GM23338 (cell line): ENCODE measurements at regions not wholly inside any gene's neighbourhood (a gene's known extent, or its start where the extent isn't known, plus 50 kb on each side); places are given as distances from the start of the nearest gene placed in this dataset.

Experiments
- CTCF ChIP-seq, 2 experiments: fragments of 200-600 bp in 1 of 2; sonication (generic) in 1 of 2; conservative IDR thresholded peaks; 2 replicates each; pipeline versions ENCODE4 v1.5.1 to v1.6.1; 2016 to 2017; ENCODE audit warnings: antibody characterized with exemption in 2 of 2, low read depth in 2 of 2, mild to moderate bottlenecking in 2 of 2, moderate library complexity in 1 of 2
- EZH2 ChIP-seq: fragments of 200-600 bp; sonication (generic); IDR thresholded peaks from one replicate; pipeline ENCODE4 v1.8.0; 2017; ENCODE audit warnings: antibody characterized with exemption, mild to moderate bottlenecking, low read depth; ENCODE audit not compliant: unreplicated experiment
- EZH2phosphoT487 ChIP-seq: fragments of 200-600 bp; sonication (generic); IDR thresholded peaks from one replicate; pipeline ENCODE4 v1.8.1; 2018; ENCODE audit warnings: antibody characterized with exemption; ENCODE audit not compliant: unreplicated experiment
- JUNB ChIP-seq: IDR thresholded peaks from one replicate; pipeline ENCODE4 v1.6.1; 2016; ENCODE audit warnings: antibody characterized with exemption; ENCODE audit not compliant: unreplicated experiment
- POLR2AphosphoS5 ChIP-seq: IDR thresholded peaks from 2 replicates; pipeline ENCODE4 v1.6.1; 2016; ENCODE audit warnings: antibody characterized with exemption, low read depth
- REST ChIP-seq: IDR thresholded peaks from one replicate; pipeline ENCODE4 v1.6.1; 2018; ENCODE audit warnings: antibody characterized with exemption; ENCODE audit not compliant: unreplicated experiment

- TF ChIP-seq CTCF (conservative IDR thresholded peaks at IDR 0.05; ENCODE audit: low read depth in 2 of 2) (no peak), POLR2AphosphoS5 (no peak), JUNB (no peak), REST (no peak), EZH2 (no peak), EZH2phosphoT487 (no peak)
Measured at GRCh38 chr5:122523776-122524175, 211.7 kb downstream of the SNCAIP start.
